Dendritic cell treated with granulocyte-macrophage colony-stimulating factor and Interleukin-4, amounts not matched to agents 40 ng/mL and 50 ng/mL, for 4 days (primary cell): ENCODE measurements at regions not wholly inside any gene's neighbourhood (a gene's known extent, or its start where the extent isn't known, plus 50 kb on each side); places are given as distances from the start of the nearest gene placed in this dataset.

Source experiments
- H3K27ac Mint-ChIP-seq: one replicate; pipeline ENCODE4 v1.8.0; 2022; ENCODE audit warnings: mild to moderate bottlenecking, mixed read lengths
- H3K27me3 Mint-ChIP-seq: one replicate; pipeline ENCODE4 v1.8.0; 2022; ENCODE audit warnings: mild to moderate bottlenecking, mixed read lengths
- H3K36me3 Mint-ChIP-seq: one replicate; pipeline ENCODE4 v1.8.0; 2022; ENCODE audit warnings: low read depth, mixed read lengths
- H3K4me1 Mint-ChIP-seq: one replicate; pipeline ENCODE4 v1.8.0; 2022; ENCODE audit warnings: low read depth, mixed read lengths
- H3K4me3 Mint-ChIP-seq: one replicate; pipeline ENCODE4 v1.8.0; 2022; ENCODE audit warnings: mild to moderate bottlenecking, moderate library complexity, mixed read lengths
- H3K9me3 Mint-ChIP-seq: one replicate; pipeline ENCODE4 v1.8.0; 2022; ENCODE audit warnings: mixed read lengths
- intact Hi-C: fragments of 100-400 bp; cut with micrococcal nuclease; formaldehyde crosslinking; loops from one replicate; pipeline ENCODE4 v1.15.0; 2022

DNA sequence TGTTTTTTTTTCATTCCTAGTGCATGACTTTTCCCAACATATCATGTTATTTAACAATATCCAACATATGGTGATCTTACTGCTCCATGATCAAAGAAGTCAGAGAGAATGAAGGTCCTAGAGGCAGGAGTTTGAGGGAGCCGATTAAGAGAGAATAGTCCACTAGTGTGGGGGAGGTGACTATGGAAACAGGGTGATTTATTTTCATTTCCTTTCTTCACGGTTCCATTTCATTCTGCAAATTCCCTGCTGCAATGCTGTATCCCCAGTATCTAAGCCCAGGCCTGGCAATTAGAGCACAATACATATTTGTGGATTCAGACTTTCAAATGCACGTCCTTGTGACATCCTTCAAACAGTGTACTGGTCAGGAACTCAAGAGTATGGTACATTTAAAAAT lies 91.4 kb downstream of the CD83 start:
- Mint-ChIP-seq H3K27me3 (peaks cover 15% of the 10 kb centered on the region), H3K27ac (no peak overlapping the region), H3K36me3 (no peaks in the 10 kb centered on the region), H3K9me3 (no peaks in the 10 kb centered on the region), H3K4me1 (peaks cover 28% of the 10 kb centered on the region), H3K4me3 (no peak overlapping the region)
- intact Hi-C loops = no loop called here

GRCh38 chr6:14210077-14210476 lies 92.5 kb downstream of the CD83 start:
- Mint-ChIP-seq H3K36me3 (no peaks in the 10 kb centered on the region), H3K27ac (no peak overlapping the region), H3K4me1 (peaks cover 34% of the 10 kb centered on the region), H3K9me3 (no peaks in the 10 kb centered on the region), H3K27me3 (peaks cover 15% of the 10 kb centered on the region), H3K4me3 (no peak overlapping the region)
- intact Hi-C loops = loop anchor here (5.0 kb wide), 4 partner anchors 497 to 1417 kb away; partner anchors contain the start of gene JARID2

GRCh38 chr6:14210663-14211561 lies 93.3 kb downstream of the CD83 start:
- Mint-ChIP-seq H3K4me3 (peak overlapping the region; percentile 77), H3K4me1 (peaks cover 38% of the 10 kb centered on the region), H3K9me3 (no peaks in the 10 kb centered on the region), H3K27ac (peak overlapping the region; percentile 81), H3K36me3 (no peaks in the 10 kb centered on the region), H3K27me3 (peaks cover 15% of the 10 kb centered on the region)
- intact Hi-C loops = loop anchor here (5.0 kb wide), 4 partner anchors 496 to 1416 kb away; partner anchors contain the start of gene JARID2

- no peaks in the 10 kb centered on the region for H3K9me3 Mint-ChIP-seq
Observed at GRCh38 chr6:14211562-14211942, 94.0 kb downstream of the CD83 start.

DNA sequence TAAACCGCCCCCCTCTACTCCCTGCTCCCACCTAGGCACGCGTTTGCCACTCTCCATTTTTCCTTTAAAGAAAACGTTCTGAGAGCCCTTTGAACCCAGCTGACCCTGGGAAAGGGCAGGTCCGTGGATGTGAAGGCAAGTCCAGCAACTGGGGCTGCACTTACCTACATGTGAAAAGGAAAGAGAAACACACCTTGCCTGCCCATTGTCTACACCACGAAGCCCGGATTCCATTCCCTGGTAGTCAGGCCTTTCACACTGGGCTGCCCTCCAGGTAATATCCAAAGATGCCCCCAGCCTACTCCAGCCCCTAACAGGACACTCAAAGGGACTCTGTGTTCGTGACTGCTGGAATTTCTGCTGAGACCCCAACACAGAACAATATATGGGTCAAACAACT lies 94.4 kb downstream of the CD83 start:
- Mint-ChIP-seq H3K4me1 (peaks cover 38% of the 10 kb centered on the region), H3K36me3 (no peaks in the 10 kb centered on the region), H3K27me3 (peaks cover 15% of the 10 kb centered on the region), H3K27ac (peak overlapping the region; percentile 81), H3K4me3 (peak overlapping the region; percentile 77), H3K9me3 (no peaks in the 10 kb centered on the region)
- intact Hi-C loops = loop anchor here (5.0 kb wide), 4 partner anchors 495 to 1415 kb away; partner anchors contain the start of gene JARID2

More at GRCh38 chr6:14211562-14211942, 94.0 kb downstream of the CD83 start:
- H3K4me1 Mint-ChIP-seq = peaks cover 38% of the 10 kb centered on the region
- H3K36me3 Mint-ChIP-seq = no peaks in the 10 kb centered on the region
- peak overlapping the region; percentile 81 for H3K27ac Mint-ChIP-seq
- H3K27me3 Mint-ChIP-seq = peaks cover 15% of the 10 kb centered on the region
- intact Hi-C loops = loop anchor here (5.0 kb wide), 4 partner anchors 496 to 1416 kb away; partner anchors contain the start of gene JARID2
- peak overlapping the region; percentile 77 for H3K4me3 Mint-ChIP-seq

- Mint-ChIP-seq H3K4me3 (no peak overlapping the region), H3K27ac (no peak overlapping the region), H3K4me1 (peaks cover 38% of the 10 kb centered on the region), H3K9me3 (no peaks in the 10 kb centered on the region), H3K27me3 (peaks cover 15% of the 10 kb centered on the region), H3K36me3 (no peaks in the 10 kb centered on the region)
- intact Hi-C loops = loop anchor here (5.0 kb wide), 4 partner anchors 495 to 1415 kb away; partner anchors contain the start of gene JARID2
Observed at GRCh38 chr6:14212632-14213031, 95.1 kb downstream of the CD83 start.

- Mint-ChIP-seq H3K27ac (no peak overlapping the region), H3K27me3 (peaks cover 9% of the 10 kb centered on the region), H3K9me3 (no peaks in the 10 kb centered on the region)
Observed at GRCh38 chr6:14216946-14217684, 99.5 kb downstream of the CD83 start.

GRCh38 chr6:14217728-14218518 lies 100.4 kb downstream of the CD83 start:
- Mint-ChIP-seq H3K27me3 (peaks cover 2% of the 10 kb centered on the region), H3K36me3 (no peaks in the 10 kb centered on the region), H3K4me3 (no peak overlapping the region), H3K9me3 (no peaks in the 10 kb centered on the region), H3K27ac (no peak overlapping the region), H3K4me1 (peaks cover 10% of the 10 kb centered on the region)
- intact Hi-C loops = no loop called here

More at GRCh38 chr6:14216946-14217684, 99.5 kb downstream of the CD83 start:
- intact Hi-C loops = no loop called here
- no peak overlapping the region for H3K4me3 Mint-ChIP-seq
- H3K4me1 Mint-ChIP-seq = peaks cover 11% of the 10 kb centered on the region
- no peaks in the 10 kb centered on the region for H3K36me3 Mint-ChIP-seq

DNA sequence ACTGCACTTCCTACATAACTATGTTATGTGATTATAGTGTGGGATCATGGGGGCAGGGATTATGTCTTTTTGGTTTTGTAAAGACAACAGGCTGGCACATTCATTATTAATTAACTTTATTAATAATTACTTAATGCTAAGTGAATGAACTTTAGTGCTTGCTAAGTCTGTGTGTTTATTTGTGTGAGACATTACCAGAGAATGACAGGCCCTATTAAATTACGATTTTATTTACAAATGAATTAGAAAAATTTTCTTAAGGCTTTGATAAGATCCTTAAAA lies 100.9 kb downstream of the CD83 start:
- Mint-ChIP-seq H3K4me3 (no peak overlapping the region), H3K27me3 (no peaks in the 10 kb centered on the region), H3K36me3 (no peaks in the 10 kb centered on the region), H3K4me1 (peaks cover 10% of the 10 kb centered on the region), H3K9me3 (no peaks in the 10 kb centered on the region), H3K27ac (no peak overlapping the region)
- intact Hi-C loops = no loop called here

DNA sequence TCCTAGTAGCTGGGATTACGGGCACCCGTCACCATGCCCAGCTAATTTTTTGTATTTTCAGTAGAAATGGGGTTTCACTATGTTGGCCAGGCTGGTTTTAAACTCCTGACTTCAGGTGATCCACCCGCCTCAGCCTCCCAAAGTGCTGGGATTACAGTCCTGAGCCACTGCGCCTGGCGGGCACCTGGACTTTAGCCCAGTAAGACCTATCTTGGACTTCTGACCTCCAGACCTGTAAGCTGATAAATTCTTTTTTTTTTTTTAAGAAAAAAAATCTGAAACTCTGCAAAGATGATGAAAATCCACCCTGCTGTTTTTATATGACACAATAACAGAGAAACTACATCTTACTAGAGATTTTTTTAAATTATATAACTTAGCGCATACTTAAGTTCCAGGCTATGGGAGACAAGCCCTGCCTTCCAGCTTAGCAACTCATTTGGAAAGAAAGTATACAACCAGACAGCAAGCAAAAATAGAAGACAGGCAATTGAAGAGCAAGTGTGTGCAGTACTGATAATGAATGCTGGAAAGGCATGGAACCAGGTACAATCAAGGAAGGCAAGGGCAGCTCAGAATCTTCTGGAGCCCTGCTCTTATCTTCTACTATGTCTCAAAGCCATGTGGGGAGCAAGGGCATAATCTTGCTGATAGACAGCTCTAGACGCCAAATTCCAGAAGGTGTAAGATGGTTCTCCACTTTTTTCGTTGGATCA lies 104.2 kb downstream of the CD83 start:
- Mint-ChIP-seq H3K27ac (no peak overlapping the region), H3K27me3 (no peaks in the 10 kb centered on the region), H3K4me3 (no peak overlapping the region), H3K36me3 (no peaks in the 10 kb centered on the region), H3K9me3 (no peaks in the 10 kb centered on the region), H3K4me1 (peaks cover 12% of the 10 kb centered on the region)
- intact Hi-C loops = no loop called here

DNA sequence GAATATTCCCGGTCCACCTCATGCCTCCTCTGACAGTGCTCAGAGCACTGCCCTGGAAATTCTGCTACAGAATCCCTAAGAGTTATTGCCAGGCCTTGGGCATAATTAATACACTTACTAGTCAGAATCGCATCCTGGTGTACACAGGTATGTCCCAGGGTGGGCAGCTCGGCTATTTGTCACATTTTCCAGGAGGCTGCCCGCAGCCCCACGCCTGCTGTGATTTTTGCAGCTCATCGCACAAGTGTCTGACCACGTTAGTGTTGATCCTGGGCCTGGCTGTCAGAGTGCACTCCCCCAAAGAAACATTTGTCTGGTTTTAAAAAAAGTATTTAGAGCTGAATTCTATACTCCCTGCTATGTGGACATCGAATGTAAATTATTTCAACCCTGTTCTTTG lies 105.4 kb downstream of the CD83 start:
- Mint-ChIP-seq H3K27me3 (no peaks in the 10 kb centered on the region), H3K9me3 (no peaks in the 10 kb centered on the region), H3K4me1 (peaks cover 12% of the 10 kb centered on the region), H3K4me3 (no peak overlapping the region), H3K27ac (no peak overlapping the region), H3K36me3 (no peaks in the 10 kb centered on the region)
- intact Hi-C loops = no loop called here

DNA sequence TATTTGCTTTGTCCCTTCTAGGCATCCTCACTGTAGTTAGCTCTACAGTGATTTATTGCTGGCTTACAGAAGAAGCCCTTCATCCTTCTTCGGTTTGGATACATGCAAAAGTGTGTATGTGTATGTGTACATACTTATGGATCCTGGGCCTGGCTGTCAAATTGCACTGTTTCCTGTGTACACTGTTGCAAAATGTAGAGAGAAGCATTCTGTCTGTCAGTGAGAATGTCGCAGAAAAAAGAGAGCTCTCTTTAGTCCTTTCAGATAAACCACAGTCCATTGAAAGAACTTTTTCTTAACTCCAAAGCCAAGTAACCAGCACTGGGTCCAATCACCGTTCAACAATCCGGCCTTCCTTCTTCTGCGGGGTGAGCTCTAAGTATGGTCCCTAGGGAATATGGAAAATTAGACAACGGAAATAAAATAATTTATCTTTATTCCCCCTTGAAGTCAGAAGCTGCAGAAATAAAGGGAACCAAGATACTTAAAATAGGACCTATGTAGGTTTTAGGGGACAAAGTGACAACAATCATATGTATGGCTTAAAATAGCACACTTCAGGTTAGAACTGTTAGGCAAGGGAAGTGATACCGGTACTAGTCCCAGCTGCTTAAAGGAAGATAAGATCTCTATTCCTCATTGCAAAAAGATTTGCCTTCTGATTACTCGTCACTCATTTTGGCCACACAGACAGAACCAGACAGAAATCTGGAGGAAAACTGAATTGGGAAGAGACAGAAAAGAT lies 107.0 kb downstream of the CD83 start:
- intact Hi-C loops = no loop called here
- Mint-ChIP-seq H3K36me3 (no peaks in the 10 kb centered on the region), H3K9me3 (no peaks in the 10 kb centered on the region), H3K27me3 (no peaks in the 10 kb centered on the region), H3K4me1 (peaks cover 12% of the 10 kb centered on the region), H3K4me3 (no peak overlapping the region), H3K27ac (no peak overlapping the region)
